Transverse colon (tissue), 4 donors: ENCODE measurements at regions not wholly inside any gene's neighbourhood (a gene's known extent, or its start where the extent isn't known, plus 50 kb on each side); places are given as distances from the start of the nearest gene placed in this dataset.

Source experiments
- DNase-seq: peaks from one replicate; pipeline ENCODE4 v3.0.0-alpha.2; 2019
- H3K27ac ChIP-seq, 4 donors: fragments of 200-600 bp; sonication (generic); 2 replicates each; pipeline ENCODE4 v1.5.1; 2016 to 2018; ENCODE audit warnings: inconsistent platforms in 4 of 4
- H3K27me3 ChIP-seq: fragments of 200-600 bp; sonication (generic); 2 replicates; pipeline ENCODE4 v1.5.1; 2017; ENCODE audit warnings: inconsistent platforms
- H3K36me3 ChIP-seq, 4 donors: fragments of 200-600 bp; sonication (generic); 2 replicates each; pipeline ENCODE4 v1.5.1; 2017 to 2019; ENCODE audit warnings: inconsistent platforms in 4 of 4
- H3K4me1 ChIP-seq, 4 donors: fragments of 200-600 bp; sonication (generic); 2 replicates each; pipeline ENCODE4 v1.5.1; 2017 to 2020; ENCODE audit warnings: inconsistent platforms in 4 of 4
- H3K4me3 ChIP-seq, 4 donors: fragments of 200-600 bp; sonication (generic); 1 replicate in 1 of 4; 2 replicates in 3 of 4; pipeline versions ENCODE4 v1.5.1 to v1.6.1; 2017 to 2019; ENCODE audit warnings: inconsistent platforms in 4 of 4
- H3K9me3 ChIP-seq, 2 donors: fragments of 200-600 bp; sonication (generic); 2 replicates each; pipeline ENCODE4 v1.5.1; 2017 to 2019; ENCODE audit warnings: inconsistent platforms in 2 of 2
- CTCF ChIP-seq, 5 experiments: fragments of 200-600 bp in 3 of 5; fragments of 450-650 bp in 2 of 5; sonication (generic) in 3 of 5; IDR thresholded peaks; 1 replicate in 2 of 5; 2 replicates in 3 of 5; pipeline ENCODE4 v1.5.1; 2016 to 2017; ENCODE audit warnings: antibody characterized with exemption in 5 of 5, inconsistent platforms in 3 of 5, mild to moderate bottlenecking in 2 of 5, moderate library complexity in 1 of 5
- EP300 ChIP-seq: sonication (generic); formaldehyde crosslinking; IDR thresholded peaks from one replicate; pipeline ENCODE4 v1.6.1; 2017; ENCODE audit warnings: antibody characterized with exemption, low read depth
- POLR2A ChIP-seq: fragments of 450-650 bp; IDR thresholded peaks from one replicate; pipeline ENCODE4 v1.6.1; 2016; ENCODE audit warnings: antibody characterized with exemption, mild to moderate bottlenecking, moderate library complexity
- POLR2AphosphoS5 ChIP-seq, 3 donors: sonication (generic); formaldehyde crosslinking; IDR thresholded peaks; one replicate each; pipeline ENCODE4 v1.6.1; 2016; ENCODE audit warnings: antibody characterized with exemption in 3 of 3
- WGBS, 2 donors: methylation state at CpG; one replicate each; pipeline ENCODE4 v1.1.5; 2018; ENCODE audit warnings: low coverage in 1 of 2; 5-methylcytosine and 5-hydroxymethylcytosine counted together
- in situ Hi-C, 4 donors: fragments of 200-750 bp; cut with MboI; loops; one replicate each; pipeline versions ENCODE4 v1.15.0 to v1.15.1; 2017; ENCODE audit warnings: low sequenced_read_pairs in 3 of 4, low pct_ligation_motif_present in 1 of 4, low pct_unique_long_range_greater_than_20kb in 1 of 4
- intact Hi-C: fragments of 100-400 bp; cut with DNase I; formaldehyde crosslinking; loops from one replicate; pipeline ENCODE4 v1.15.1; 2023; ENCODE audit warnings: low total_unique reads

GRCh38 chr16:86291491-86291890, 218.8 kb upstream of the FOXF1 start:
- in situ Hi-C loops (no loop called here), intact Hi-C loops (no loop called here)
- Histone ChIP-seq H3K27me3 (peaks cover 43% of the 10 kb centered on the region), H3K4me3 (no peak overlapping the region), H3K27ac (no peak overlapping the region), H3K4me1 (peaks cover 0 to 11% (median 7%) of the 10 kb centered on the region in 4 donors), H3K9me3 (no peaks in the 10 kb centered on the region), H3K36me3 (no peaks in the 10 kb centered on the region)
- TF ChIP-seq CTCF (IDR thresholded peaks at IDR 0.05) (no peak), POLR2AphosphoS5 (IDR thresholded peaks at IDR 0.05) (no peak), POLR2A (no peak), EP300 (no peak)
- 74% methylated on average over 7 of the region's 7 CpGs; no CpG with 5 or more reads in 1 of the 2 donors for WGBS, 2 donors
- no peak for DNase-seq

- in situ Hi-C loops = no loop called here
- TF ChIP-seq EP300 = no peak
- TF ChIP-seq POLR2AphosphoS5 (IDR thresholded peaks at IDR 0.05) = no peak
- no peak for TF ChIP-seq POLR2A
- TF ChIP-seq CTCF (IDR thresholded peaks at IDR 0.05) = no peak
- no peak for DNase-seq
- Histone ChIP-seq H3K4me1 (peaks cover 0 to 10% (median 7%) of the 10 kb centered on the region in 4 donors), H3K36me3 (no peaks in the 10 kb centered on the region), H3K27ac (peak overlapping the region in 3 of 4 donors; percentile 4 to 17 (median 11)), H3K27me3 (peaks cover 35% of the 10 kb centered on the region), H3K9me3 (no peaks in the 10 kb centered on the region), H3K4me3 (no peak overlapping the region)
- intact Hi-C loops = no loop called here
- WGBS, 2 donors = 71 to 82% methylated on average over 5 to 16 of the region's 16 CpGs
Measured at GRCh38 chr16:86292171-86292775, 218.1 kb upstream of the FOXF1 start.

- peaks cover 0 to 14% (median 10%) of the 10 kb centered on the region in 4 donors for H3K4me1 ChIP-seq
- H3K4me3 ChIP-seq = no peak overlapping the region
- intact Hi-C loops = no loop called here
- no peaks in the 10 kb centered on the region for H3K9me3 ChIP-seq
- peaks cover 32% of the 10 kb centered on the region for H3K27me3 ChIP-seq
- DNase-seq = no peak
- H3K36me3 ChIP-seq = no peaks in the 10 kb centered on the region
- WGBS, 2 donors = 74 to 82% methylated on average over 8 of the region's 8 CpGs
- peak overlapping the region in 3 of 4 donors; percentile 89 to 95 (median 91) for H3K27ac ChIP-seq
- in situ Hi-C loops = no loop called here
- no peak for TF ChIP-seq POLR2A
- no peak for TF ChIP-seq POLR2AphosphoS5 (IDR thresholded peaks at IDR 0.05)
- no peak for TF ChIP-seq CTCF (IDR thresholded peaks at IDR 0.05)
Measured at GRCh38 chr16:86292942-86293341, 217.4 kb upstream of the FOXF1 start.

GRCh38 chr16:86293906-86294305, 216.4 kb upstream of the FOXF1 start:
- Histone ChIP-seq H3K36me3 (no peaks in the 10 kb centered on the region), H3K4me3 (no peak overlapping the region), H3K9me3 (no peaks in the 10 kb centered on the region), H3K4me1 (peaks cover 0 to 21% (median 10%) of the 10 kb centered on the region in 4 donors), H3K27ac (peak overlapping the region; percentile 68 to 95 (median 90)), H3K27me3 (peaks cover 30% of the 10 kb centered on the region)
- DNase-seq = no peak
- whole genome bisulfite sequencing, 2 donors = 58 to 72% methylated on average over 4 to 16 of the region's 16 CpGs
- intact Hi-C loops = no loop called here
- in situ Hi-C loops = no loop called here
- TF ChIP-seq CTCF (IDR thresholded peaks at IDR 0.05) = no peak
- TF ChIP-seq POLR2AphosphoS5 (IDR thresholded peaks at IDR 0.05) = no peak
- no peak for TF ChIP-seq POLR2A
- TF ChIP-seq EP300 = no peak
